ENCODE measurements at regions not wholly inside any gene's neighbourhood (a gene's known extent, or its start where the extent isn't known, plus 50 kb on each side); places are given as distances from the start of the nearest gene placed in this dataset.

DNA sequence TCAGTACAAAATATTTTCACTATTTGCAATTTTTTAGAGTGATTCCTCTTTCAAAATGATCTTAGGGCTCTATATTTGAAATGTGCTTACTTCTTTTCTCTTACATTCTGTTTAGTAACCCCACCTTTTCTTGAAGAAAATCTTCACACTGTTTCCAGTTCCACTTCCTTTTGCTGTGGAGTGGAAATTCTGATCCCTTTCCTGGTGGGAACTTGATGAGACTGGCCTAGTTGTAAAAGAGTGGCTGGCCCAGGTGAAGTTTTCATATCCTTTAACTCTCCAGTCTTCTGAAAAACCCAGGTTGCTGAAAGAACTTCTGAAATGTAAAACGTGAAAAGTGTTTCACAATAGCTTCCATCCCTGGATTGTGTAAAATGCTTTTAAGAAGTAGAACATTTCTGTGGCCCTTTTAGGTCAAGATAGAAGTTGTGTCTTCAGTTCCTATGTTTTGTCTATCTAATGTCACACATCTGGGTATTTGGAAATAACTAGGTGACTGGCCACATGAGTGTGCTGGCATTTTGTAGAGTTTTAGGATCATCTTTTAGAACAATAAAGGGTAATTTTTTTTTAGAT, 84.8 kb upstream of the LRIG1 start:
- TF ChIP-seq, protein P1, sequence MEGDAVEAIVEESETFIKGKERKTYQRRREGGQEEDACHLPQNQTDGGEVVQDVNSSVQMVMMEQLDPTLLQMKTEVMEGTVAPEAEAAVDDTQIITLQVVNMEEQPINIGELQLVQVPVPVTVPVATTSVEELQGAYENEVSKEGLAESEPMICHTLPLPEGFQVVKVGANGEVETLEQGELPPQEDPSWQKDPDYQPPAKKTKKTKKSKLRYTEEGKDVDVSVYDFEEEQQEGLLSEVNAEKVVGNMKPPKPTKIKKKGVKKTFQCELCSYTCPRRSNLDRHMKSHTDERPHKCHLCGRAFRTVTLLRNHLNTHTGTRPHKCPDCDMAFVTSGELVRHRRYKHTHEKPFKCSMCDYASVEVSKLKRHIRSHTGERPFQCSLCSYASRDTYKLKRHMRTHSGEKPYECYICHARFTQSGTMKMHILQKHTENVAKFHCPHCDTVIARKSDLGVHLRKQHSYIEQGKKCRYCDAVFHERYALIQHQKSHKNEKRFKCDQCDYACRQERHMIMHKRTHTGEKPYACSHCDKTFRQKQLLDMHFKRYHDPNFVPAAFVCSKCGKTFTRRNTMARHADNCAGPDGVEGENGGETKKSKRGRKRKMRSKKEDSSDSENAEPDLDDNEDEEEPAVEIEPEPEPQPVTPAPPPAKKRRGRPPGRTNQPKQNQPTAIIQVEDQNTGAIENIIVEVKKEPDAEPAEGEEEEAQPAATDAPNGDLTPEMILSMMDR (IDR thresholded peaks at IDR 0.05) = no peak
- TF ChIP-seq POLR2A (IDR thresholded peaks at IDR 0.05) = no peak
- WGBS, 2 donors = 52 to 81% methylated on average over 1 of the region's 1 CpG
- Histone ChIP-seq H3K36me3 (replicated peaks in 1 of 2; ENCODE audit: insufficient read depth in 1 of 2, low read depth in 2 of 2) (no peaks in the 10 kb centered on the region), H3K4me3 (no peak overlapping the region), H3K9me3 (no peaks in the 10 kb centered on the region), H3K27ac (no peak overlapping the region), H3K4me1 (no peaks in the 10 kb centered on the region), H3K27me3 (no peaks in the 10 kb centered on the region)
- no peak for ATAC-seq
- intact Hi-C loops (cut with DNase I) = no loop called here
- no peak for DNase-seq

DNA sequence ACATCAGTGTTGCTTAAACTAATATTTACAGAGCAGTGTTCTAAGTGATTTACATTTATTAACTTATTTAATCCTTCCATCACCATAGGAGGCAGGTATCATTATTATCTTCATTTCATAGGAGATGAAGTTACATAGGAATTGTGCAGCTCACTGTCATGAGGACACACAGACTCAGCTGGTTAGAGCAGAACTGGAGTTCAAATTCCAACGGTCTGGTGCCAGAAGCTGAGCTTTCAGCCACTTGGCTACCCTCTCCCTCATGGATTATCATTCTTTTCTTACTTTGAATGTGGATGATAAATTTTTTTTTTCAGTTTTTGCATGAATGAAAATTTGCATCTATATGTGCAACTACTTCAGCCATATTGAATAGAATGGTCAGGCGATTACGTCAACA, 86.0 kb upstream of the LRIG1 start:
- ATAC-seq = no peak
- no peaks in the 10 kb centered on the region for H3K36me3 ChIP-seq (replicated peaks in 1 of 2; ENCODE audit: insufficient read depth in 1 of 2, low read depth in 2 of 2)
- intact Hi-C loops (cut with DNase I) = no loop called here
- H3K4me3 ChIP-seq = no peak overlapping the region
- DNase-seq = no peak
- WGBS, 2 donors = 89 to 90% methylated on average over 3 of the region's 3 CpGs
- no peak overlapping the region for H3K27ac ChIP-seq
- no peaks in the 10 kb centered on the region for H3K27me3 ChIP-seq
- TF ChIP-seq POLR2A (IDR thresholded peaks at IDR 0.05) = no peak
- TF ChIP-seq, protein P1 (IDR thresholded peaks at IDR 0.05) = no peak
- H3K9me3 ChIP-seq = no peaks in the 10 kb centered on the region
- H3K4me1 ChIP-seq = no peaks in the 10 kb centered on the region

DNA sequence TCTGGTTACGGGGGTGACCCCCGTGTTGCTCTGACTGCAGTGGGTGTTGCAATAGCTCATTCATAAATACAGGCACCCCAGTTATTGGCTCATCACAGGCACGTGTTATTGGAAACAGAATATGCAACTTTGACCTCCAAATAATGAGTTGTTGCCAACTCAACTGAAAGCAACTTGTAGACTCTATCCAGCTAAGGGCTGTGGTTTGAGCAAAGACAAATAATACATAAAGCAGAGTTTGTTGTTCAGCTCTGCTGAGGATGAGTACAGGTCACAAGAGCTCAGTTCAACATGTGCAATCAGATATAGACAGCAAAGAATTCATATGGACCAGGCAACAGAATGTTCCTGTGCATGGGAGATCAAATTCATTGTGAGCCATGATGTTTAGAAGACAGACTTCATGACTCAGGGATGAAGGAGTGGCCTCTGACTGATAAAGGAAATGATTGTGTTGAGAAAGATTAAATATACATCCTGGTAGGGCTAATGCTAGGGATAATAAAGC, 87.6 kb upstream of the LRIG1 start:
- ATAC-seq = no peak
- intact Hi-C loops (cut with DNase I) = no loop called here
- Histone ChIP-seq H3K4me3 (no peak overlapping the region), H3K9me3 (no peaks in the 10 kb centered on the region), H3K27me3 (no peaks in the 10 kb centered on the region), H3K27ac (no peak overlapping the region), H3K4me1 (no peaks in the 10 kb centered on the region), H3K36me3 (replicated peaks in 1 of 2; ENCODE audit: insufficient read depth in 1 of 2, low read depth in 2 of 2) (no peaks in the 10 kb centered on the region)
- WGBS, 2 donors = 76% methylated on average over 3 of the region's 3 CpGs
- no peak for DNase-seq
- TF ChIP-seq POLR2A (IDR thresholded peaks at IDR 0.05) = no peak

DNA sequence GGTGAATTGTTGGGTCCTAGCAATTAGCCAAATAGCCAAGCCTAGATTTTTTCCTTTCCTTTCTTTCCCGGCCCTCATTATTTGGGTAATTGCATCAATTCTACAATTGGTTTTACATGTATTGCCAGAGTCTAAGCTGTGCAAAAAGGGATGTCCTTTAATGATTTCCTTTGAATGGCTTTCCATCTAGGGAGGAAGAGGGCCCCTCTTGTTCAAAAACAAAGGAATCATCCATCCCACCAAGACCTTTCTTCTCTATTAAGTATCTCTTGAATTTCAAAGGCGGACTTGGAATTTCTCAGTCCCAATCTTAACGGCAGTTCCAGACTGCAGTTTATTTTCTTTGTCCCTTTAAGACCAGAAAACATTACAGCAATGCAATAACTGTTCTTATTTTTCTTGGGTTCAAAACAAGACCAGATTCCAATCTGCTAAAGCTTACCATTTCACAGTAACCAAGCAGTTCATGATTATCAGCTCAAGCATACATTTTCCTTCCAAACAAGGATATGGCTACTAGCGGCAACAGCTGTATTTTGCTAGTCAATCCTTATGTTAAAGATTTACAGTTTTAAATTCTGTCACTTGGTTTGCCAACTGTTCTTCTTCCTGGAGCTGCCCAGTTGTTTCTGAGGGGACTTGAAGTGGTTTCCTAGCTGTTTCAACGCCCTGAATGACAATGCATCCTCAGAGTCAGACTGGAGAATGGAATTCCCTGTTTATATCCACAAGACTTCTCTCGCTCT, 91.4 kb upstream of the LRIG1 start:
- no peak overlapping the region for H3K4me3 ChIP-seq
- no peak for TF ChIP-seq POLR2A (IDR thresholded peaks at IDR 0.05)
- TF ChIP-seq, protein P1 (IDR thresholded peaks at IDR 0.05) = no peak
- WGBS, 2 donors = 86 to 89% methylated on average over 6 of the region's 6 CpGs
- no peaks in the 10 kb centered on the region for H3K9me3 ChIP-seq
- intact Hi-C loops (cut with DNase I) = no loop called here
- DNase-seq (no peak), ATAC-seq (no peak)
- H3K27ac ChIP-seq = no peak overlapping the region
- H3K4me1 ChIP-seq = no peaks in the 10 kb centered on the region
- no peaks in the 10 kb centered on the region for H3K36me3 ChIP-seq (replicated peaks in 1 of 2; ENCODE audit: insufficient read depth in 1 of 2, low read depth in 2 of 2)
- no peaks in the 10 kb centered on the region for H3K27me3 ChIP-seq

DNA sequence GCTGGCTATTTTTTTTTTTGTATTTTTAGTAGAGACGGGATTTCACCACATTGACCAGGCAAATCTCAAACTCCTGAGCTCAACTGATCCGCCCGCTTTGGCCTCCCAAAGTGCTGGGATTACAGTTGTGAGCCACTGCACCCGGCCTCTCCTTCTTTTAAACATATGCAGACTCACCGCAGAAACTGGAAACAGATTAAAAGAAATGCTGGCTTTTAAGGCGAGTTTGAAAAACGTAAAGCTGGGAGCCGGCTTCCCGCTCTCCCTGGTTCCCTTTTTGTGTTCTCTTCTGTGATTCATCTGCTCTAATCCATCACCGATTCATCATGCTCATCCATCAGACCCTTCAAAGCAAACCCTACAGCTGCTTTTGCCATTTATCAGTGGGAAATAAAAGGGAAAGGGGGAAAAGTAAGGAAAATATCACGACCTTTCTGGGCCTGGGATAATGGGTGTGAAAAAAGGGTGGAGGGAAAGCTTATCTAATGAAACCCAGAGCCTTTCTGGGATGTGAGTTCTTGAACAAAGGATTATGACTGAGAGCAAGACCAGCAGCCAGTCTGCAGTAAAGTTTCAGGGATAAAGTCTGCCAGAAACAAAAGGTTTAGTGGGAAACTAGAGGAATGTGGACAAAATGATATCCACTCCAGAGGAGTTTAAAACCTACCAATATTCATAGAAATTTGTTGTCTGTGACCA, 92.3 kb upstream of the LRIG1 start:
- no peak for ATAC-seq
- H3K4me3 ChIP-seq = no peak overlapping the region
- intact Hi-C loops (cut with DNase I) = no loop called here
- WGBS, 2 donors = 80 to 83% methylated on average over 11 of the region's 11 CpGs
- no peaks in the 10 kb centered on the region for H3K36me3 ChIP-seq (replicated peaks in 1 of 2; ENCODE audit: insufficient read depth in 1 of 2, low read depth in 2 of 2)
- H3K27ac ChIP-seq = no peak overlapping the region
- H3K9me3 ChIP-seq = no peaks in the 10 kb centered on the region
- no peak for DNase-seq
- TF ChIP-seq, protein P1 (IDR thresholded peaks at IDR 0.05) = no peak
- no peak for TF ChIP-seq POLR2A (IDR thresholded peaks at IDR 0.05)
- H3K4me1 ChIP-seq = no peaks in the 10 kb centered on the region
- H3K27me3 ChIP-seq = no peaks in the 10 kb centered on the region
